ENCODE measurements at regions not wholly inside any gene's neighbourhood (a gene's known extent, or its start where the extent isn't known, plus 50 kb on each side); places are given as distances from the start of the nearest gene placed in this dataset.

- intact Hi-C loops (cut with DNase I): no loop called here
Measured at GRCh38 chr11:129596351-129596750, 219.3 kb upstream of the TMEM45B start.

GRCh38 chr11:129598378-129598777 lies 217.3 kb upstream of the TMEM45B start:
- peaks cover 0 to 25% (median 0%) of the 10 kb centered on the region in 4 donors for H3K27me3 ChIP-seq
- WGBS: 65% methylated on average over 2 of the region's 3 CpGs
- intact Hi-C loops (cut with DNase I): no loop called here
- no peak for TF ChIP-seq EP300 (IDR thresholded peaks at IDR 0.05)
- no peak for TF ChIP-seq POLR2A (IDR thresholded peaks at IDR 0.05; ENCODE audit: low read depth)
- no peak for TF ChIP-seq CTCF (IDR thresholded peaks at IDR 0.05)
- no peak for TF ChIP-seq POLR2AphosphoS5 (IDR thresholded peaks at IDR 0.05)
- no peak for DNase-seq (ENCODE audit: extremely low spot score)
- no peaks in the 10 kb centered on the region for H3K4me1 ChIP-seq
- H3K27ac ChIP-seq (replicated peaks in 1 of 4): no peak overlapping the region
- H3K9me3 ChIP-seq: peaks cover 0 to 6% (median 0%) of the 10 kb centered on the region in 4 donors
- no peak overlapping the region for H3K4me3 ChIP-seq
- H3K36me3 ChIP-seq: no peaks in the 10 kb centered on the region

More at GRCh38 chr11:129596351-129596750, 219.3 kb upstream of the TMEM45B start:
- Histone ChIP-seq H3K27ac (replicated peaks in 1 of 4) (no peak overlapping the region), H3K27me3 (peaks cover 0 to 25% (median 0%) of the 10 kb centered on the region in 4 donors), H3K36me3 (no peaks in the 10 kb centered on the region), H3K9me3 (peaks cover 0 to 6% (median 0%) of the 10 kb centered on the region in 4 donors), H3K4me1 (no peaks in the 10 kb centered on the region), H3K4me3 (no peak overlapping the region)
- no peak for DNase-seq (ENCODE audit: extremely low spot score)
- no peak for TF ChIP-seq CTCF (IDR thresholded peaks at IDR 0.05)
- 79% methylated on average over 4 of the region's 4 CpGs for WGBS

GRCh38 chr11:129605815-129606214 lies 209.8 kb upstream of the TMEM45B start:
- H3K9me3 ChIP-seq: no peaks in the 10 kb centered on the region
- H3K36me3 ChIP-seq: no peaks in the 10 kb centered on the region
- intact Hi-C loops (cut with DNase I): no loop called here
- TF ChIP-seq CTCF (IDR thresholded peaks at IDR 0.05) (no peak), POLR2A (IDR thresholded peaks at IDR 0.05; ENCODE audit: low read depth) (no peak), POLR2AphosphoS5 (IDR thresholded peaks at IDR 0.05) (no peak), EP300 (IDR thresholded peaks at IDR 0.05) (no peak)
- DNase-seq (ENCODE audit: extremely low spot score): no peak
- no peaks in the 10 kb centered on the region for H3K27me3 ChIP-seq
- H3K4me1 ChIP-seq: no peaks in the 10 kb centered on the region
- no peak overlapping the region for H3K4me3 ChIP-seq
- no peak overlapping the region for H3K27ac ChIP-seq (replicated peaks in 1 of 4)

GRCh38 chr11:129608711-129609110 lies 206.9 kb upstream of the TMEM45B start:
- Histone ChIP-seq H3K27ac (replicated peaks in 1 of 4) (no peak overlapping the region), H3K4me1 (peaks cover 0 to 6% (median 0%) of the 10 kb centered on the region in 4 donors), H3K4me3 (no peak overlapping the region), H3K36me3 (no peaks in the 10 kb centered on the region), H3K9me3 (no peaks in the 10 kb centered on the region), H3K27me3 (no peaks in the 10 kb centered on the region)
- WGBS: 67% methylated on average over 6 of the region's 6 CpGs
- TF ChIP-seq CTCF (IDR thresholded peaks at IDR 0.05): no peak
- no peak for TF ChIP-seq POLR2AphosphoS5 (IDR thresholded peaks at IDR 0.05)
- no peak for TF ChIP-seq POLR2A (IDR thresholded peaks at IDR 0.05; ENCODE audit: low read depth)
- no peak for TF ChIP-seq EP300 (IDR thresholded peaks at IDR 0.05)
- intact Hi-C loops (cut with DNase I): no loop called here
- DNase-seq (ENCODE audit: extremely low spot score): no peak

GRCh38 chr11:129610125-129610524 lies 205.5 kb upstream of the TMEM45B start:
- Histone ChIP-seq H3K9me3 (no peaks in the 10 kb centered on the region), H3K27ac (replicated peaks in 1 of 4) (no peak overlapping the region), H3K27me3 (peaks cover 0 to 7% (median 0%) of the 10 kb centered on the region in 4 donors), H3K4me3 (no peak overlapping the region), H3K4me1 (peaks cover 0 to 6% (median 0%) of the 10 kb centered on the region in 4 donors), H3K36me3 (no peaks in the 10 kb centered on the region)
- no peak for TF ChIP-seq POLR2AphosphoS5 (IDR thresholded peaks at IDR 0.05)
- no peak for TF ChIP-seq POLR2A (IDR thresholded peaks at IDR 0.05; ENCODE audit: low read depth)
- TF ChIP-seq CTCF (IDR thresholded peaks at IDR 0.05): no peak
- no peak for TF ChIP-seq EP300 (IDR thresholded peaks at IDR 0.05)
- no peak for DNase-seq (ENCODE audit: extremely low spot score)
- 64% methylated on average over 7 of the region's 7 CpGs for WGBS
- intact Hi-C loops (cut with DNase I): no loop called here

Measured in esophagus muscularis mucosa (tissue), 4 donors.